ENCODE measurements at regions not wholly inside any gene's neighbourhood (a gene's known extent, or its start where the extent isn't known, plus 50 kb on each side); places are given as distances from the start of the nearest gene placed in this dataset.
"Not testable (repeated sequence)": the region's sequence is repeated elsewhere in the genome, so short reads cannot be mapped to it uniquely, and the experiment has no call there.

GRCh38 chr2:201946746-201947145 is 86.9 kb upstream of the FZD7 start:
- H3K4me1 Mint-ChIP-seq; H3K9me3 Mint-ChIP-seq; DNase-seq (ENCODE audit: low spot score in 2 of 2); H3K36me3 Mint-ChIP-seq (ENCODE audit: insufficient read depth); ATAC-seq (replicated peaks; ENCODE audit: extremely low read depth, poor library complexity, severe bottlenecking); H3K4me3 Mint-ChIP-seq; H3K27ac Mint-ChIP-seq (ENCODE audit: low read depth): not testable (repeated sequence)
- peaks cover 38% of the 10 kb centered on the region for H3K27me3 Mint-ChIP-seq

- no peak for DNase-seq (ENCODE audit: low spot score in 2 of 2)
- ATAC-seq (replicated peaks; ENCODE audit: extremely low read depth, poor library complexity, severe bottlenecking) = no peak
- no peaks in the 10 kb centered on the region for H3K9me3 Mint-ChIP-seq
Measured at GRCh38 chr2:201947287-201947686, 86.4 kb upstream of the FZD7 start.

GRCh38 chr2:201949181-201949926 is 84.3 kb upstream of the FZD7 start:
- no peak for DNase-seq (ENCODE audit: low spot score in 2 of 2)
- Mint-ChIP-seq H3K4me3 (no peak overlapping the region), H3K4me1 (no peaks in the 10 kb centered on the region), H3K27ac (ENCODE audit: low read depth) (no peak overlapping the region), H3K27me3 (peaks cover 56% of the 10 kb centered on the region), H3K9me3 (no peaks in the 10 kb centered on the region), H3K36me3 (ENCODE audit: insufficient read depth) (no peaks in the 10 kb centered on the region)
- ATAC-seq (replicated peaks; ENCODE audit: extremely low read depth, poor library complexity, severe bottlenecking) = no peak

More at GRCh38 chr2:201947287-201947686, 86.4 kb upstream of the FZD7 start:
- no peak overlapping the region for H3K4me3 Mint-ChIP-seq
- no peaks in the 10 kb centered on the region for H3K4me1 Mint-ChIP-seq
- no peak overlapping the region for H3K27ac Mint-ChIP-seq (ENCODE audit: low read depth)
- H3K27me3 Mint-ChIP-seq = peaks cover 38% of the 10 kb centered on the region
- H3K36me3 Mint-ChIP-seq (ENCODE audit: insufficient read depth) = no peaks in the 10 kb centered on the region

GRCh38 chr2:201949927-201950246 is 83.8 kb upstream of the FZD7 start:
- peaks cover 58% of the 10 kb centered on the region for H3K27me3 Mint-ChIP-seq
- no peaks in the 10 kb centered on the region for H3K9me3 Mint-ChIP-seq
- DNase-seq (ENCODE audit: low spot score in 2 of 2) (no peak), ATAC-seq (replicated peaks; ENCODE audit: extremely low read depth, poor library complexity, severe bottlenecking) (no peak)
- H3K4me1 Mint-ChIP-seq = no peaks in the 10 kb centered on the region
- no peak overlapping the region for H3K4me3 Mint-ChIP-seq
- no peak overlapping the region for H3K27ac Mint-ChIP-seq (ENCODE audit: low read depth)
- no peaks in the 10 kb centered on the region for H3K36me3 Mint-ChIP-seq (ENCODE audit: insufficient read depth)

- no peak overlapping the region for H3K4me3 Mint-ChIP-seq
- no peak for ATAC-seq (replicated peaks; ENCODE audit: extremely low read depth, poor library complexity, severe bottlenecking)
- peaks cover 65% of the 10 kb centered on the region for H3K27me3 Mint-ChIP-seq
- no peaks in the 10 kb centered on the region for H3K4me1 Mint-ChIP-seq
- no peaks in the 10 kb centered on the region for H3K36me3 Mint-ChIP-seq (ENCODE audit: insufficient read depth)
- H3K27ac Mint-ChIP-seq (ENCODE audit: low read depth) = no peak overlapping the region
- DNase-seq (ENCODE audit: low spot score in 2 of 2) = no peak
- H3K9me3 Mint-ChIP-seq = no peaks in the 10 kb centered on the region
Measured at GRCh38 chr2:201950606-201951005, 83.0 kb upstream of the FZD7 start.

- Mint-ChIP-seq H3K9me3 (no peaks in the 10 kb centered on the region), H3K27ac (ENCODE audit: low read depth) (no peak overlapping the region), H3K36me3 (ENCODE audit: insufficient read depth) (peaks cover 2% of the 10 kb centered on the region), H3K27me3 (peaks cover 72% of the 10 kb centered on the region), H3K4me3 (no peak overlapping the region), H3K4me1 (no peaks in the 10 kb centered on the region)
- DNase-seq (ENCODE audit: low spot score in 2 of 2) (no peak), ATAC-seq (replicated peaks; ENCODE audit: extremely low read depth, poor library complexity, severe bottlenecking) (no peak)
Measured at GRCh38 chr2:201952187-201952586, 81.5 kb upstream of the FZD7 start.

- H3K4me3 Mint-ChIP-seq = no peak overlapping the region
- no peak overlapping the region for H3K27ac Mint-ChIP-seq (ENCODE audit: low read depth)
- H3K4me1 Mint-ChIP-seq = no peaks in the 10 kb centered on the region
- peaks cover 2% of the 10 kb centered on the region for H3K36me3 Mint-ChIP-seq (ENCODE audit: insufficient read depth)
- H3K9me3 Mint-ChIP-seq = no peaks in the 10 kb centered on the region
- H3K27me3 Mint-ChIP-seq = peaks cover 61% of the 10 kb centered on the region
- DNase-seq (ENCODE audit: low spot score in 2 of 2) (no peak), ATAC-seq (replicated peaks; ENCODE audit: extremely low read depth, poor library complexity, severe bottlenecking) (no peak)
Measured at GRCh38 chr2:201953396-201953795, 80.3 kb upstream of the FZD7 start.

- H3K36me3 Mint-ChIP-seq (ENCODE audit: insufficient read depth) = peaks cover 2% of the 10 kb centered on the region
Measured at GRCh38 chr2:201953880-201954279, 79.8 kb upstream of the FZD7 start.

GRCh38 chr2:201955231-201955630 is 78.4 kb upstream of the FZD7 start:
- Mint-ChIP-seq H3K9me3 (no peaks in the 10 kb centered on the region), H3K27ac (ENCODE audit: low read depth) (no peak overlapping the region), H3K27me3 (peaks cover 43% of the 10 kb centered on the region), H3K4me1 (no peaks in the 10 kb centered on the region), H3K4me3 (no peak overlapping the region), H3K36me3 (ENCODE audit: insufficient read depth) (peaks cover 2% of the 10 kb centered on the region)
- DNase-seq (ENCODE audit: low spot score in 2 of 2) = no peak
- ATAC-seq (replicated peaks; ENCODE audit: extremely low read depth, poor library complexity, severe bottlenecking) = no peak

More at GRCh38 chr2:201953880-201954279, 79.8 kb upstream of the FZD7 start:
- H3K27ac Mint-ChIP-seq (ENCODE audit: low read depth) = no peak overlapping the region
- peaks cover 57% of the 10 kb centered on the region for H3K27me3 Mint-ChIP-seq
- no peaks in the 10 kb centered on the region for H3K9me3 Mint-ChIP-seq
- H3K4me3 Mint-ChIP-seq = no peak overlapping the region
- ATAC-seq (replicated peaks; ENCODE audit: extremely low read depth, poor library complexity, severe bottlenecking) (no peak), DNase-seq (ENCODE audit: low spot score in 2 of 2) (no peak)
- no peaks in the 10 kb centered on the region for H3K4me1 Mint-ChIP-seq

GRCh38 chr2:201955702-201956141 is 77.9 kb upstream of the FZD7 start:
- ATAC-seq (replicated peaks; ENCODE audit: extremely low read depth, poor library complexity, severe bottlenecking) = no peak
- H3K36me3 Mint-ChIP-seq (ENCODE audit: insufficient read depth) = peaks cover 2% of the 10 kb centered on the region
- peaks cover 42% of the 10 kb centered on the region for H3K27me3 Mint-ChIP-seq
- H3K4me1 Mint-ChIP-seq = no peaks in the 10 kb centered on the region
- no peak overlapping the region for H3K27ac Mint-ChIP-seq (ENCODE audit: low read depth)
- no peak overlapping the region for H3K4me3 Mint-ChIP-seq
- H3K9me3 Mint-ChIP-seq = no peaks in the 10 kb centered on the region
- no peak for DNase-seq (ENCODE audit: low spot score in 2 of 2)

GRCh38 chr2:201956361-201956760 is 77.3 kb upstream of the FZD7 start:
- Mint-ChIP-seq H3K4me3 (no peak overlapping the region), H3K4me1 (no peaks in the 10 kb centered on the region), H3K36me3 (ENCODE audit: insufficient read depth) (peaks cover 2% of the 10 kb centered on the region), H3K9me3 (no peaks in the 10 kb centered on the region), H3K27me3 (peaks cover 47% of the 10 kb centered on the region), H3K27ac (ENCODE audit: low read depth) (no peak overlapping the region)
- DNase-seq (ENCODE audit: low spot score in 2 of 2) (no peak), ATAC-seq (replicated peaks; ENCODE audit: extremely low read depth, poor library complexity, severe bottlenecking) (no peak)

- DNase-seq (ENCODE audit: low spot score in 2 of 2) (no peak), ATAC-seq (replicated peaks; ENCODE audit: extremely low read depth, poor library complexity, severe bottlenecking) (no peak)
- Mint-ChIP-seq H3K27ac (ENCODE audit: low read depth) (no peak overlapping the region), H3K36me3 (ENCODE audit: insufficient read depth) (peaks cover 2% of the 10 kb centered on the region), H3K4me1 (no peaks in the 10 kb centered on the region), H3K4me3 (no peak overlapping the region), H3K27me3 (peaks cover 51% of the 10 kb centered on the region), H3K9me3 (no peaks in the 10 kb centered on the region)
Measured at GRCh38 chr2:201957091-201957490, 76.6 kb upstream of the FZD7 start.

- H3K27me3 Mint-ChIP-seq = peaks cover 35% of the 10 kb centered on the region
- no peak overlapping the region for H3K4me3 Mint-ChIP-seq
- H3K4me1 Mint-ChIP-seq = no peaks in the 10 kb centered on the region
- DNase-seq (ENCODE audit: low spot score in 2 of 2) = no peak
- no peaks in the 10 kb centered on the region for H3K9me3 Mint-ChIP-seq
- peaks cover 2% of the 10 kb centered on the region for H3K36me3 Mint-ChIP-seq (ENCODE audit: insufficient read depth)
- H3K27ac Mint-ChIP-seq (ENCODE audit: low read depth) = no peak overlapping the region
- no peak for ATAC-seq (replicated peaks; ENCODE audit: extremely low read depth, poor library complexity, severe bottlenecking)
Measured at GRCh38 chr2:201959198-201959597, 74.5 kb upstream of the FZD7 start.
